MCF 10A (cell line): ENCODE measurements at regions not wholly inside any gene's neighbourhood (a gene's known extent, or its start where the extent isn't known, plus 50 kb on each side); places are given as distances from the start of the nearest gene placed in this dataset.
"Not testable (repeated sequence)": the region's sequence is repeated elsewhere in the genome, so short reads cannot be mapped to it uniquely, and the experiment has no call there.

ENCODE experiments used
- BruUV-seq: library from RNA; stranded (reverse); fragments of 400-500 nt; replicated peaks from 2 replicates; lab custom pipeline; 2021; lab: Mats Ljungman, UMichigan
- CTCF ChIA-PET: fragments of 300-600 bp; sonication (Branson Sonifier 250); formaldehyde crosslinking; extraction: SDS; loops from one replicate; lab custom pipeline; 2021; ENCODE audit warnings: antibody characterized with exemption, inconsistent platforms; lab: Yijun Ruan, JAX
- POLR2A ChIA-PET: fragments of 300-600, 350-650 bp; sonication (Branson Sonifier 250); formaldehyde crosslinking; extraction: SDS; loops from one replicate; lab custom pipeline; 2020; ENCODE audit warnings: antibody characterized with exemption, inconsistent platforms; lab: Yijun Ruan, JAX
- DNase-seq: peaks from one replicate; pipeline ENCODE4 v3.0.0-alpha.2; 2018; ENCODE audit not compliant: unreplicated experiment
- H3K27ac Mint-ChIP-seq: one replicate; pipeline ENCODE4 v1.8.0; 2022; ENCODE audit warnings: mild to moderate bottlenecking, low read depth, mixed read lengths; ENCODE audit not compliant: unreplicated experiment
- H3K27me3 Mint-ChIP-seq: one replicate; pipeline ENCODE4 v1.8.0; 2022; ENCODE audit warnings: mixed read lengths; ENCODE audit not compliant: insufficient read depth, unreplicated experiment
- H3K36me3 Mint-ChIP-seq: one replicate; pipeline ENCODE4 v1.8.0; 2022; ENCODE audit warnings: mild to moderate bottlenecking, moderate library complexity, mixed read lengths; ENCODE audit not compliant: insufficient read depth, unreplicated experiment
- H3K4me1 Mint-ChIP-seq: one replicate; pipeline ENCODE4 v1.8.0; 2022; ENCODE audit warnings: mixed read lengths; ENCODE audit not compliant: insufficient read depth, unreplicated experiment
- H3K4me3 Mint-ChIP-seq: one replicate; pipeline ENCODE4 v1.8.0; 2022; ENCODE audit warnings: mild to moderate bottlenecking, moderate library complexity, mixed read lengths; ENCODE audit not compliant: unreplicated experiment
- H3K9me3 Mint-ChIP-seq: one replicate; pipeline ENCODE4 v1.8.0; 2022; ENCODE audit warnings: mixed read lengths; ENCODE audit not compliant: unreplicated experiment
- intact Hi-C: fragments of 100-400 bp; cut with micrococcal nuclease; formaldehyde crosslinking; loops from 2 replicates; pipeline ENCODE4 v1.14.1; 2022
- TF ChIP-seq, protein P1 (sequence below): fragments of 200-600 bp; IDR thresholded peaks from one replicate; pipeline ENCODE4 v1.8.0; 2022; ENCODE audit warnings: antibody characterized with exemption, mild to moderate bottlenecking; ENCODE audit not compliant: unreplicated experiment

GRCh38 chr16:5222761-5223160, 125.2 kb upstream of the EEF2KMT start:
- H3K36me3 Mint-ChIP-seq = no peaks in the 10 kb centered on the region
- no peak overlapping the region for H3K4me3 Mint-ChIP-seq
- H3K27me3 Mint-ChIP-seq = no peaks in the 10 kb centered on the region
- H3K4me1 Mint-ChIP-seq = no peaks in the 10 kb centered on the region
- TF ChIP-seq, protein P1, sequence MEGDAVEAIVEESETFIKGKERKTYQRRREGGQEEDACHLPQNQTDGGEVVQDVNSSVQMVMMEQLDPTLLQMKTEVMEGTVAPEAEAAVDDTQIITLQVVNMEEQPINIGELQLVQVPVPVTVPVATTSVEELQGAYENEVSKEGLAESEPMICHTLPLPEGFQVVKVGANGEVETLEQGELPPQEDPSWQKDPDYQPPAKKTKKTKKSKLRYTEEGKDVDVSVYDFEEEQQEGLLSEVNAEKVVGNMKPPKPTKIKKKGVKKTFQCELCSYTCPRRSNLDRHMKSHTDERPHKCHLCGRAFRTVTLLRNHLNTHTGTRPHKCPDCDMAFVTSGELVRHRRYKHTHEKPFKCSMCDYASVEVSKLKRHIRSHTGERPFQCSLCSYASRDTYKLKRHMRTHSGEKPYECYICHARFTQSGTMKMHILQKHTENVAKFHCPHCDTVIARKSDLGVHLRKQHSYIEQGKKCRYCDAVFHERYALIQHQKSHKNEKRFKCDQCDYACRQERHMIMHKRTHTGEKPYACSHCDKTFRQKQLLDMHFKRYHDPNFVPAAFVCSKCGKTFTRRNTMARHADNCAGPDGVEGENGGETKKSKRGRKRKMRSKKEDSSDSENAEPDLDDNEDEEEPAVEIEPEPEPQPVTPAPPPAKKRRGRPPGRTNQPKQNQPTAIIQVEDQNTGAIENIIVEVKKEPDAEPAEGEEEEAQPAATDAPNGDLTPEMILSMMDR = no peak
- peaks cover 27% of the 10 kb centered on the region for H3K9me3 Mint-ChIP-seq
- ChIA-PET CTCF (no interaction called here), POLR2A (no interaction called here)
- DNase-seq = no peak
- intact Hi-C loops = no loop called here
- BruUV-seq = no TSS peak
- no peak overlapping the region for H3K27ac Mint-ChIP-seq

DNA sequence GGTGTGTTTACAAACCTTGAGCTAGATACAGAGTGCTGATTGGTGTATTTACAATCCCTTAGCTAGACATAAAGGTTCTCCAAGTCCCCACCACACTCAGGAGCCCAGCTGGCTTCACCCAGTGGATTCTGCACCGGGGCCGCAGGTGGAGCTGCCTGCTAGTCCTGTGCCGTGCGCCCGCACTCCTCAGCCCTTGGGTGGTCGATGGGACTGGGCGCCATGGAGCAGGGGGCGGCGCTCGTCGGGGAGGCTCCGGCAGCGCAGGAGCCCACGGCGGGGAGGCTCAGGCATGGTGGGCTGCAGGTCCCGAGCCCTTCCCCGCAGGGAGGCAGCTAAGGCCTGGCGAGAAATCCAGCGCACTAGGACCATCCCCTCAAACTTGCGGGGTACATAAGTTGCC, 124.2 kb upstream of the EEF2KMT start:
- H3K36me3 Mint-ChIP-seq, DNase-seq, BruUV-seq, H3K4me1 Mint-ChIP-seq, CTCF ChIA-PET, H3K27me3 Mint-ChIP-seq, intact Hi-C loops, POLR2A ChIA-PET, H3K4me3 Mint-ChIP-seq, H3K27ac Mint-ChIP-seq: not testable (repeated sequence)
- peaks cover 29% of the 10 kb centered on the region for H3K9me3 Mint-ChIP-seq

- Mint-ChIP-seq H3K4me3 (no peak overlapping the region), H3K27ac (no peak overlapping the region), H3K36me3 (no peaks in the 10 kb centered on the region), H3K27me3 (no peaks in the 10 kb centered on the region), H3K4me1 (no peaks in the 10 kb centered on the region), H3K9me3 (peaks cover 28% of the 10 kb centered on the region)
- ChIA-PET CTCF (no interaction called here), POLR2A (no interaction called here)
- BruUV-seq = no TSS peak
- TF ChIP-seq, protein P1 = no peak
- DNase-seq = no peak
- intact Hi-C loops = no loop called here
Observed at GRCh38 chr16:5220705-5221104, 123.1 kb upstream of the EEF2KMT start.

GRCh38 chr16:5216441-5217080, 119.0 kb upstream of the EEF2KMT start:
- BruUV-seq = no TSS peak
- ChIA-PET CTCF (no interaction called here), POLR2A (no interaction called here)
- TF ChIP-seq, protein P1 = no peak
- intact Hi-C loops = no loop called here
- Mint-ChIP-seq H3K27ac (no peak overlapping the region), H3K4me3 (no peak overlapping the region), H3K9me3 (peaks cover 20% of the 10 kb centered on the region), H3K4me1 (no peaks in the 10 kb centered on the region), H3K36me3 (no peaks in the 10 kb centered on the region), H3K27me3 (no peaks in the 10 kb centered on the region)
- DNase-seq = no peak
